ENCODE measurements at regions not wholly inside any gene's neighbourhood (a gene's known extent, or its start where the extent isn't known, plus 50 kb on each side); places are given as distances from the start of the nearest gene placed in this dataset.
A peak's percentile ranks its signal among the peaks of the same experiment; 100 is the strongest.
"Not testable (repeated sequence)": the region's sequence is repeated elsewhere in the genome, so short reads cannot be mapped to it uniquely, and the experiment has no call there.

GRCh38 chrX:81348388-81348787 is 146.5 kb downstream of the SH3BGRL start:
- DNase-seq (ENCODE audit: low read depth), result no peak

- no peak for DNase-seq (ENCODE audit: low read depth)
Measured at GRCh38 chrX:81354954-81355353, 153.1 kb downstream of the SH3BGRL start.

DNA sequence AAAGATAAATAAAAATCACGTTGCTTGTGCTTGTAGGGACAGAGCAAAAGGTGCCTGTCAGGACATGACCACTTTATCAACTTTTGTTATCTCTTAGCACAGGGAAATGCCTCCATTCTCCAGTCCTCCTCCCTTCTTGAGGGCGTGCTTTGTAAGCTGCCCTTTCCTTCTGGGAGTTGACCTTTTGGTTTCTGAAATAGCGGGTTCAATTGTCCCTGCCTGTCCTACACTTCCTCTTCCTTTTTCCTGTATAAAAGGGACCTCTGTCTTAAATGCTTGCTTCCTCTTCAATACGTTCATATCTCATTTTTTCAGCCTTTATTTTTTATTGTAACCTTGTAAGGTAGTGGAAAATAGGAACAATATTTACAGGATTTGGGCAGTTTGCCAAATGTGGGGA is 153.5 kb downstream of the SH3BGRL start:
- DNase-seq (ENCODE audit: low read depth), result no peak

DNA sequence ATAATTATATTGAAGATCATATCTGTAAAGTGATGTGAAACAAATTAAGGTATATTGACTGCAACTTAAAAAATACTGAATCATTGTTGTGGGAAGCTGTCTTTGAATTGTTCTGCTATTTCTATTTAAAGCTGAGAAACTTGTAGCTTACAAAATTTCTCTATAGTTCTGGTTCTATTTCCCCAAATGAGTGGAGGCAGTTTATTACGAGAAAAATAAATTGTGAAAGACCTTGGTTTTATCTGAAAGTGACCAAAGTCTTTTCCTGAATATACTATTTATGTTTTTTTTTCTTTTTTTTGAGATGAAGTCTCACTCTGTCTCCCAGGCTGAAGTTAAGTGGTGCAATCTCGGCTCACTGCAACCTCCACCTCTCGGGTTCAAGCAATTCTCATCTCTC is 165.4 kb downstream of the SH3BGRL start:
- no peak for DNase-seq (ENCODE audit: low read depth)

GRCh38 chrX:81377329-81377728 is 175.4 kb downstream of the SH3BGRL start:
- DNase-seq (ENCODE audit: low read depth), result peak; percentile 36

DNA sequence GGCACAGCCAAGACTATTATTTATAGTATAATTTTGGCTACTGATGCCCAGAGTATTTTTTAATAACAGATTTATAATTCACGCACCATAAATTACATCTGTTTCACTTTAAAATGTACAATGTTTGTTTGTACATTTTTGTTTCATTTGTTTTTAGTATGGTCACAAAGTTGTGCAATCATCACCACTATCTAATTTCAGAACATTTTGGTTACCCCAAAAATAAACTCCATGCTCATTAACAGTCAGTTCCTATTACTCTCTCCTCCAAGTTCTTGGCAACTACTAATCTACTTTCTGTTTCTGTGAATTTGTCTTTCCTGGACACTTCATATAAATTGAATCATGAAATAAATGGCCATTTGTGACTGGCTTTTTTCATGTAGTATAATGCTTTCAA is 176.7 kb downstream of the SH3BGRL start:
- peak; percentile 63 for DNase-seq (ENCODE audit: low read depth)

DNA sequence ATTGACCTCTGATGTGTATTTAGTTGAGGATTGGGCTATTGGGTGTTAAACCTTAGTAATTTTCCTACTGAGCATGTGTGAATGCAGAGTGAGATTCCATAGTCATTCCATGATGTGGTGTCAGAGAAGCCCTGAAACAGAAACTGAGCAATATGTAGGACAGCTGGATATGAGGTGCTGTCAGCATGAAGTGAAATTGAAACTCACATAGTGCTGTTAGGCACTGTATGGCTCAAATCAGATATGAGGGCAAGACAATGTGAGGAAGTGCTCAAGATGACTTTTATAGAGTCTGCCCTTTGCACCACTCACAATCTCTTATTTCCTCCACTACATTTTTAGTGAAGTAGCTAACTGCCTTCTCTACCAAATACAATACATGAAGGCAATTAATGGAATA is 188.3 kb downstream of the SH3BGRL start:
- no peak for DNase-seq (ENCODE audit: low read depth)

DNA sequence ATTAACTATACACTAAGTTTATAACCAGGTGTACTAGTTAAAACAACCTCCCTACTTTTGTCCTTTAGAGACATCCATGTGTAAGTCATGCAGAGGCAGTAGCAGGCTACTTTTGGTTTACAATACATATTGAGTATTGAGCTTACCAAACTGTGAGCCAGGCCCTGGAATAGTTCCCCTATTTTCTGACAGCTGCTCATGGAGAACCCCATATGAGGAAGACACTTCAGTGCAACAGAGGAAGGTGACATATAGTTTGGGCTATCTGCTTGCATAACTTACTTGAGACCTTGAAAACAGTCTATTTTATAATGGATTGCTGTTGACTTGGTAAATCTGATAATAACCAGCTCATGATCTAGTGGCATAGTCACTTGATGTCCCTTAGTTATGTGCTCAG is 190.5 kb downstream of the SH3BGRL start:
- no peak for DNase-seq (ENCODE audit: low read depth)

- DNase-seq (ENCODE audit: low read depth), result no peak
Measured at GRCh38 chrX:81405781-81406180, 203.9 kb downstream of the SH3BGRL start.

GRCh38 chrX:81411517-81411916 is 209.6 kb downstream of the SH3BGRL start:
- no peak for DNase-seq (ENCODE audit: low read depth)

DNA sequence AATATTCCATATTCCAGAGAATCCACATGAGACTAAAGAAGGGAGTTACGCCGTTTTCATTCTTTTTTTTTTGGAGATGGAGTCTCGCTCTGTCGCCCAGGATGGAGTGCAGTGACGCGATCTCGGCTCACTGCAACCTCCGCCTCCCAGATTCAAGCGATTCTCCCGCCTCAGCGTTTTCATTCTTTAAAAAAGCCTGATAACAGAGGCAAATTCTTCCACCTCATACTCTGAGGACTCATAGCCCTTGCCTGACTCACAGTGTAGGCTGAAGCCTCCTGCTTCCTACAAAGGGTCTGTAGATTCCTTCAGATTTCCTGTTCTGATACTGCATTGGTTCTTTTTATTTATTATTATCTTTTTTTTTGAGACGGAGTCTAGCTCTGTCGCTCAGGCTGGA is 210.5 kb downstream of the SH3BGRL start:
- DNase-seq (ENCODE audit: low read depth), result no peak

DNA sequence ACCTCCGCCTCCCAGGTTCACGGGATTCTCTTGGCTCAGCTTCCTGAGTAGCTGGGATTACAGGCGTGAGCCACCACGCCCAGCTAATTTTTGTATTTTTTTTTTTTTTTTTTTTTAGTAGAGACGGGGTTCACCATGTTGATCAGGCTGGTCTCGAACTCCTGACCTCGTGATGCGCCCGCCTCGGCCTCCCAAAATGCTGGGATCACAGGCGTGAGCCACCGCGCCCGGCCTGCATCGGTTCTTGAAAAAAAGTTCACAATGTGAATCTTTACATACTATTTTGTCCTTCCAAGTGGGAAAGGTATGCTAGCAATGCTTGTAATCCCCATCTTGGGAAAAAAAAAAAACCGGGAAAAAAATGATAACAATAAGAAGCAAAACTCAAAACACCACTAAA is 211.0 kb downstream of the SH3BGRL start:
- DNase-seq (ENCODE audit: low read depth), result not testable (repeated sequence)

- no peak for DNase-seq (ENCODE audit: low read depth)
Measured at GRCh38 chrX:81414630-81415029, 212.7 kb downstream of the SH3BGRL start.
